ENCODE measurements at regions not wholly inside any gene's neighbourhood (a gene's known extent, or its start where the extent isn't known, plus 50 kb on each side); places are given as distances from the start of the nearest gene placed in this dataset.

DNA sequence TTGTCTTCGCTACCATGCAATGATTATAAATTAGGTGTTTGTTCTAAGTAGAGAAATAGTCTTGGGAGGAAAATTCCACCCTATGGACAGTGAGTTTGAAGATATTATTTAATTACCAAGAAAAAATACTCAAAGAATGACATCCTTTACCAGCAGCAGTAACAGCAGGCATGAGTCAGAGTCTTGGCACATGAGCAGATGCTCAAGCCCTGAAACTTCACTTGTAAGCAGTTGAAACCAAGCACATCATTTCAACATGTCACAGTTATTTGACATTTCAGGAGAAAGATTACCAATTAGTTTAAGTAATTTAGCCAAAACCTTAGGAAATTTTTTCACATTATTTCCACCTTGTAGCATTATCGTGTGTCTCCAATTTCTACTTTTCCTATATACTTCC lies 99.2 kb downstream of the C12orf50 start:
- TF ChIP-seq, protein P1, sequence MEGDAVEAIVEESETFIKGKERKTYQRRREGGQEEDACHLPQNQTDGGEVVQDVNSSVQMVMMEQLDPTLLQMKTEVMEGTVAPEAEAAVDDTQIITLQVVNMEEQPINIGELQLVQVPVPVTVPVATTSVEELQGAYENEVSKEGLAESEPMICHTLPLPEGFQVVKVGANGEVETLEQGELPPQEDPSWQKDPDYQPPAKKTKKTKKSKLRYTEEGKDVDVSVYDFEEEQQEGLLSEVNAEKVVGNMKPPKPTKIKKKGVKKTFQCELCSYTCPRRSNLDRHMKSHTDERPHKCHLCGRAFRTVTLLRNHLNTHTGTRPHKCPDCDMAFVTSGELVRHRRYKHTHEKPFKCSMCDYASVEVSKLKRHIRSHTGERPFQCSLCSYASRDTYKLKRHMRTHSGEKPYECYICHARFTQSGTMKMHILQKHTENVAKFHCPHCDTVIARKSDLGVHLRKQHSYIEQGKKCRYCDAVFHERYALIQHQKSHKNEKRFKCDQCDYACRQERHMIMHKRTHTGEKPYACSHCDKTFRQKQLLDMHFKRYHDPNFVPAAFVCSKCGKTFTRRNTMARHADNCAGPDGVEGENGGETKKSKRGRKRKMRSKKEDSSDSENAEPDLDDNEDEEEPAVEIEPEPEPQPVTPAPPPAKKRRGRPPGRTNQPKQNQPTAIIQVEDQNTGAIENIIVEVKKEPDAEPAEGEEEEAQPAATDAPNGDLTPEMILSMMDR (IDR thresholded peaks at IDR 0.05), result no peak
- no peak for TF ChIP-seq POLR2A (IDR thresholded peaks at IDR 0.05)
- intact Hi-C loops (cut with DNase I), result no loop called here
- Histone ChIP-seq H3K9me3 (replicated peaks in 1 of 3) (no peaks in the 10 kb centered on the region), H3K36me3 (replicated peaks in 1 of 2) (no peaks in the 10 kb centered on the region), H3K27me3 (no peaks in the 10 kb centered on the region), H3K4me1 (replicated peaks in 1 of 2) (no peaks in the 10 kb centered on the region), H3K27ac (no peak overlapping the region), H3K4me3 (no peak overlapping the region)
- DNase-seq, result no peak
- WGBS, 4 donors, result 76 to 88% (median 81%) methylated on average over 2 of the region's 2 CpGs

DNA sequence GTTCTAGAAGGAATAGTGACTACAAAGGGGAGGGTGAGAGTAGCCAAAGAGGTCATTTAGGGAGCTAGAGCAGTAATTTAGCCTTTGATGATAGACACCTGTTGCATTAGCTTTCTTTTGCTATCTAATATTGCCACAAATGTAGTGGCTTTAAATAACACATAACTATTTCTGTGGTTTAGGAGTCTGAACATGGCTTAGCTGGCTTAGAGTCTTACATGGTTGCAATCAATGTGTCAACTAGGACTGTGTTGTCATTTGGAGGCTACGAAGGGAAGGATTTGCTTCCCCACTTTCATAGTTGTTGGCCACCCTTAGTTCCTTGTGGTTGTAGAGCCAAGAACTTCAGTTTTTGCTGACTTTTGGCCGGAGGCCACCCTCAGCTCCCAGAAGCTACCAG lies 99.9 kb downstream of the C12orf50 start:
- TF ChIP-seq POLR2A (IDR thresholded peaks at IDR 0.05), result no peak
- TF ChIP-seq, protein P1 (IDR thresholded peaks at IDR 0.05), result no peak
- H3K36me3 ChIP-seq (replicated peaks in 1 of 2), result no peaks in the 10 kb centered on the region

DNA sequence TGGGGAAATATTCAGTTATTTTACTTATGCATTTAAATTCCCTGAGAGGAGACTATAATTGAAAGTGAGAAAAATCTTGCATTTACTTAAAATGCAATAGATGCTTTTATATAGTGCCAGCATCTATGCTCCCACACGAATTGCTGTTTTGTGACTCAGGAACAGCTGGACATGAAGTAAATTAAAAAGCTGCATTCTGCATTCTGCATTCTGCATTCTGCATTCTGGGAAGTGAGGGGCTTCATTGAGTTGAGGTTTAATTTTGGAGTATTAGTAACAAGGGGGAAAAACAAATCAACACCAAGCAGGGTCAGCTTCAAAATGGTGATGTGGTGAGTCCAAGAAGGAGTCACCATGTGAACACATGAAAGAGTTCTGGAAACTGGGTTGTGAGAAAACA lies 101.2 kb downstream of the C12orf50 start:
- TF ChIP-seq POLR2A (IDR thresholded peaks at IDR 0.05), result no peak
- TF ChIP-seq, protein P1 (IDR thresholded peaks at IDR 0.05), result no peak
- intact Hi-C loops (cut with DNase I), result no loop called here
- no peaks in the 10 kb centered on the region for H3K36me3 ChIP-seq (replicated peaks in 1 of 2)
- no peak overlapping the region for H3K4me3 ChIP-seq
- 34 to 43% (median 38%) methylated on average over 1 of the region's 1 CpG for WGBS, 4 donors
- H3K27ac ChIP-seq, result no peak overlapping the region
- H3K9me3 ChIP-seq (replicated peaks in 1 of 3), result no peaks in the 10 kb centered on the region
- H3K4me1 ChIP-seq (replicated peaks in 1 of 2), result no peaks in the 10 kb centered on the region
- no peak for DNase-seq
- H3K27me3 ChIP-seq, result no peaks in the 10 kb centered on the region

More for the DNA sequence above, 99.9 kb downstream of the C12orf50 start:
- WGBS, 4 donors, result 73 to 83% (median 77%) methylated on average over 2 of the region's 2 CpGs
- Histone ChIP-seq H3K4me3 (no peak overlapping the region), H3K9me3 (replicated peaks in 1 of 3) (no peaks in the 10 kb centered on the region), H3K27me3 (no peaks in the 10 kb centered on the region), H3K27ac (no peak overlapping the region), H3K4me1 (replicated peaks in 1 of 2) (no peaks in the 10 kb centered on the region)
- no peak for DNase-seq
- intact Hi-C loops (cut with DNase I), result no loop called here

- Histone ChIP-seq H3K4me1 (replicated peaks in 1 of 2) (no peaks in the 10 kb centered on the region), H3K27ac (no peak overlapping the region), H3K27me3 (no peaks in the 10 kb centered on the region), H3K9me3 (replicated peaks in 1 of 3) (no peaks in the 10 kb centered on the region), H3K36me3 (replicated peaks in 1 of 2) (no peaks in the 10 kb centered on the region), H3K4me3 (no peak overlapping the region)
- intact Hi-C loops (cut with DNase I), result no loop called here
- no peak for DNase-seq
- 66 to 82% (median 75%) methylated on average over 2 of the region's 2 CpGs for WGBS, 4 donors
- TF ChIP-seq, protein P1 (IDR thresholded peaks at IDR 0.05), result no peak
- TF ChIP-seq POLR2A (IDR thresholded peaks at IDR 0.05), result no peak
Observed at GRCh38 chr12:87925021-87925420, 104.2 kb downstream of the C12orf50 start.
